ENCODE measurements at regions not wholly inside any gene's neighbourhood (a gene's known extent, or its start where the extent isn't known, plus 50 kb on each side); places are given as distances from the start of the nearest gene placed in this dataset.

DNA sequence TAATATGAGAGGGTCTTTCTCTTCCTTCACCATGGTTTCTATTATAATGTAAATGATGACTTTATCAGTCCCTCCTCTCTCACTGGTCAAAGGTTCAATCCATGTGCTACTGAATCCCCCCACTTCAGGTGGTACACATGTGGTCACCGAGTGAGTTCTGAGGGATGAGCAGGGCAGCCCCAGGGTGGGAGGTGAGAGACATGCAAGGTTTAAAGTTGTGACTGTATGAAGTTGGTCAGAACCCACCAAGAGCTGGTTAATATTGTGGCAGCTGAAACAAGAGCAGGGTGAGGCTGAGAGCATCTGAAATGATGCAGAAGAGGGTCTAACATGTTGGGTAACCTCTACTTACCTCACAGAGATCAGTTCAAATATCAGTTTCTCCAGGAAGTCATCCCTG is 444.7 kb upstream of the FBXO33 start:
- Histone ChIP-seq H3K4me3 (no peak overlapping the region), H3K27me3 (ENCODE audit: insufficient read depth in 3 of 3, low read length in 2 of 3) (no peaks in the 10 kb centered on the region), H3K36me3 (ENCODE audit: insufficient read depth in 1 of 2, low read depth in 1 of 2) (no peaks in the 10 kb centered on the region), H3K9me3 (no peaks in the 10 kb centered on the region), H3K4me1 (no peaks in the 10 kb centered on the region), H3K27ac (no peak overlapping the region)
- DNase-seq (no peak), ATAC-seq (no peak)
- intact Hi-C loops (cut with DNase I): no loop called here
- TF ChIP-seq, protein P1, sequence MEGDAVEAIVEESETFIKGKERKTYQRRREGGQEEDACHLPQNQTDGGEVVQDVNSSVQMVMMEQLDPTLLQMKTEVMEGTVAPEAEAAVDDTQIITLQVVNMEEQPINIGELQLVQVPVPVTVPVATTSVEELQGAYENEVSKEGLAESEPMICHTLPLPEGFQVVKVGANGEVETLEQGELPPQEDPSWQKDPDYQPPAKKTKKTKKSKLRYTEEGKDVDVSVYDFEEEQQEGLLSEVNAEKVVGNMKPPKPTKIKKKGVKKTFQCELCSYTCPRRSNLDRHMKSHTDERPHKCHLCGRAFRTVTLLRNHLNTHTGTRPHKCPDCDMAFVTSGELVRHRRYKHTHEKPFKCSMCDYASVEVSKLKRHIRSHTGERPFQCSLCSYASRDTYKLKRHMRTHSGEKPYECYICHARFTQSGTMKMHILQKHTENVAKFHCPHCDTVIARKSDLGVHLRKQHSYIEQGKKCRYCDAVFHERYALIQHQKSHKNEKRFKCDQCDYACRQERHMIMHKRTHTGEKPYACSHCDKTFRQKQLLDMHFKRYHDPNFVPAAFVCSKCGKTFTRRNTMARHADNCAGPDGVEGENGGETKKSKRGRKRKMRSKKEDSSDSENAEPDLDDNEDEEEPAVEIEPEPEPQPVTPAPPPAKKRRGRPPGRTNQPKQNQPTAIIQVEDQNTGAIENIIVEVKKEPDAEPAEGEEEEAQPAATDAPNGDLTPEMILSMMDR (IDR thresholded peaks at IDR 0.05): no peak
- WGBS, 3 donors: 59 to 89% (median 84%) methylated on average over 1 of the region's 1 CpG

DNA sequence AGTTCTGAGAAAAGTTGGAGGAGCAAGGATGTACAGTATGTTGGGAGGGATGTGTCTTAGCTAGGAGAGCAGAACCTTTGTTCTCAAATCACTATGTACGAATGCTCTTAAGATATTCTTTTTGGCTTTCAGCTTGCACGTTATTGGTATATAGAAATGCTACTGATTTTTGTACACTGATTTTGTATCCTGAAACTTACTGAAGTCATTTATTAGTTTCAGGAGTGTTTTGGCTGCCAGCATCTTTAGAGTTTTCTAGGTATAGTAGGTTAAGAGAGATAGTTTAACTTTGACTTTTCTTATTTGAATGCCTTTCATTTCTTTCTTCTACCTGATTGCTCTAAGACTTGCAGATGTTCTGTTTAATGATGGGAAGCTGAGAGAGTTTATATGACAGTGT is 442.8 kb upstream of the FBXO33 start:
- Histone ChIP-seq H3K27me3 (ENCODE audit: insufficient read depth in 3 of 3, low read length in 2 of 3) (no peaks in the 10 kb centered on the region), H3K9me3 (no peaks in the 10 kb centered on the region), H3K36me3 (ENCODE audit: insufficient read depth in 1 of 2, low read depth in 1 of 2) (no peaks in the 10 kb centered on the region), H3K4me3 (no peak overlapping the region), H3K27ac (no peak overlapping the region), H3K4me1 (no peaks in the 10 kb centered on the region)
- ATAC-seq (no peak), DNase-seq (no peak)
- TF ChIP-seq, protein P1 (IDR thresholded peaks at IDR 0.05): no peak
- WGBS, 3 donors: 84 to 91% (median 89%) methylated on average over 2 of the region's 2 CpGs
- intact Hi-C loops (cut with DNase I): no loop called here

DNA sequence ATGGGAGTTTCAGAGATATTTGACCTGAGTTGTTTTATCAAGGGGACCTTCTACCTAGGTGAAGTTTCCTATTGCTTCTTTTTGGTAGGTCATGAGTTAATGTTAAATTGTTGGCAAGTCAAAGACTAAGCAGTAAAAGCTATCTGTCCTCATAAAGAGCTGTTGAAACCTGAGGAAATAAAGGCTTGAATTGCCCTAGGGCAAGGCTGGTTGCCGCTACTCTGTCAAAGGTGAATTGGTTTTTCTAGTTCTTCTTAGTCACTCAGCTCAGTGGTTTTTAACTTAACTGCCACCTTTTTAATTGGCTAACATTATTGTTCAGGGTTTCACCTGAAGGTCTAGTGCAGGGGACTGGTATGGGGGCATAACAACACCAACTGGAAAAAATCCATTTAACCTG is 441.6 kb upstream of the FBXO33 start:
- Histone ChIP-seq H3K9me3 (no peaks in the 10 kb centered on the region), H3K4me3 (no peak overlapping the region), H3K36me3 (ENCODE audit: insufficient read depth in 1 of 2, low read depth in 1 of 2) (no peaks in the 10 kb centered on the region), H3K27me3 (ENCODE audit: insufficient read depth in 3 of 3, low read length in 2 of 3) (no peaks in the 10 kb centered on the region), H3K27ac (no peak overlapping the region), H3K4me1 (no peaks in the 10 kb centered on the region)
- no peak for ATAC-seq
- TF ChIP-seq, protein P1 (IDR thresholded peaks at IDR 0.05): no peak
- intact Hi-C loops (cut with DNase I): no loop called here
- WGBS, 3 donors: 50 to 76% (median 53%) methylated on average over 1 of the region's 1 CpG
- no peak for DNase-seq

DNA sequence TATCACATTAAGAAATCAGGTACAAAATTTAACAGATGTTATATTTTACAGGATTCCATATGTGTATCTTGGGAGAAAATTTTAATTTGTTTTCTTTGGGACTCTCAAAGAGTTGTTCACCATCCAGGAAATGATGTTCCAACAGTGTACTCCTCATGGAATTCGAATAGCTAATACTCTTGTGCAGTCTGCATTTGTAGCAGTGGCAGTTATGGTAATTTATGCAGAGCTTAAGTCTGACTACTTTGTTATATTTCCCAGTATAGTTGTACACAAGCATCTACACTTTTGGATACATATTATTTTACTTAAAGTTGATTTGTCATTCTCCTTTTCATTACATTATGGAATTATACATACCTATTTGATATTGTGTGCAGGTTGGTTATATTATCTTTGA is 436.7 kb upstream of the FBXO33 start:
- WGBS, 3 donors: 19 to 36% (median 21%) methylated on average over 1 of the region's 1 CpG
- no peaks in the 10 kb centered on the region for H3K4me1 ChIP-seq
- TF ChIP-seq, protein P1 (IDR thresholded peaks at IDR 0.05): no peak
- no peaks in the 10 kb centered on the region for H3K9me3 ChIP-seq
- H3K4me3 ChIP-seq: no peak overlapping the region
- no peak for ATAC-seq
- DNase-seq: no peak
- intact Hi-C loops (cut with DNase I): no loop called here
- no peaks in the 10 kb centered on the region for H3K36me3 ChIP-seq (ENCODE audit: insufficient read depth in 1 of 2, low read depth in 1 of 2)
- H3K27me3 ChIP-seq (ENCODE audit: insufficient read depth in 3 of 3, low read length in 2 of 3): no peaks in the 10 kb centered on the region
- H3K27ac ChIP-seq: no peak overlapping the region

DNA sequence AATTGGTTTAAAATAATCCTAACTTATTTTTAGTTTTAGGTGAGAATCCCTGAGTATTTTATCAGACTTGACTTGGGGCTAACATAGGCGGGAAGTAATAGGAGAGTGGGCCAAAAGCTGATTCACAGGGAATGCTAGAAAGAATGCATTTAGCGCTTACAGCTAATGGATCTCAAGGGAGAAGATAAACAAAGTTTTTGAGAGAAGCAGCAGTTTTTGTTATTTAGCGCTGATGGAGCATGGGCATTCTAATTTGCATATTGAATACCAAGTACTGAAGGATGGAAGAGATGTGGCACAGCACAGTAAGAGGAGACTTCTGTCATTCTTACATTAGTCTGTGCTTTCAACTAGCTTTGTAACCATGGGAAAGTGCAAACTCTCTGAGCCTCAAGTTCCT is 436.0 kb upstream of the FBXO33 start:
- H3K27ac ChIP-seq: no peak overlapping the region
- H3K4me3 ChIP-seq: no peak overlapping the region
- no peaks in the 10 kb centered on the region for H3K27me3 ChIP-seq (ENCODE audit: insufficient read depth in 3 of 3, low read length in 2 of 3)
- H3K36me3 ChIP-seq (ENCODE audit: insufficient read depth in 1 of 2, low read depth in 1 of 2): no peaks in the 10 kb centered on the region
- intact Hi-C loops (cut with DNase I): no loop called here
- H3K9me3 ChIP-seq: no peaks in the 10 kb centered on the region
- ATAC-seq (no peak), DNase-seq (no peak)
- 30 to 37% (median 34%) methylated on average over 3 of the region's 3 CpGs for WGBS, 3 donors
- no peaks in the 10 kb centered on the region for H3K4me1 ChIP-seq
- TF ChIP-seq, protein P1 (IDR thresholded peaks at IDR 0.05): no peak
